DMS79 treated with DMSO at 0.1 percent for 48 hours (cell line): ENCODE measurements at regions not wholly inside any gene's neighbourhood (a gene's known extent, or its start where the extent isn't known, plus 50 kb on each side); places are given as distances from the start of the nearest gene placed in this dataset.

Source experiments
- DNase-seq: peaks from one replicate; lab custom pipeline; 2025; lab: John Stamatoyannopoulos, UW

DNA sequence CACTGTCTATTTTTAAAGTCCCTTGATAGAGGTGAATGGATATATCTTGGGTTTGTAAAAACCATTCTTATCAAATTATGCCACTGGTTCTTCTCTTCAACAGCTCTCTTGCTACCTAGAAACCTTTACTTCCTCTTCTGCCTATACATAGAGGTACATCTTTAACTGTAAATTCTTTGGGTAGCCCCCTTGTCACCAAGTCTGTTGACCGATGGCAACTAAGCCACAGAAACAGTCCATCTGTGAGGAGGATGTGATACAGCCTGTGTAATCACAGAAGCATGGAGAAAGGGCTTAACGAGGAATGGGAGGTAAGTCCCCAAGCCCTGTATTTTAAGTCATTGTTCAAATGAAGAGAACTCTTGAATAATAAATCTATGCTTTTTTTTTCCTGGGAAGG lies 246.5 kb upstream of the MDFIC2 start:
- no peak for DNase-seq

DNA sequence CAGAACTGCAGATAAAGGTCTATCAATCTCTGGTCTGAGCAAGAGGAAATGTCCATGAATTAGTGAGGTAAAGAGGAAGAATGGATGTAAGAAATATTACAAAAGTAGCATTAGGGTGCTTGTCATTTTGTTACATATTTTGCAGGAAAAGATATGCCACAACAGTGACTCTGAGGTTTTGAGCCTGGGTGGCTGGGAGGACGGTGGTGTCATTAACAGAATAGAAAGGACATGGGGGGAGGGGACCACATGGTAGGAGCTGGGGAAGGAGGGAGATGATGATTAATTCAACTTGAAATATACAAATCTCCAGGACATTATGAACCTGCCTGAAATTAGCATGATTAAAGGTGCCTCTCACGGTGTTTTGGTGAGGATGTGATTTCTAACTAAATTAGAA lies 245.5 kb upstream of the MDFIC2 start:
- DNase-seq: no peak

DNA sequence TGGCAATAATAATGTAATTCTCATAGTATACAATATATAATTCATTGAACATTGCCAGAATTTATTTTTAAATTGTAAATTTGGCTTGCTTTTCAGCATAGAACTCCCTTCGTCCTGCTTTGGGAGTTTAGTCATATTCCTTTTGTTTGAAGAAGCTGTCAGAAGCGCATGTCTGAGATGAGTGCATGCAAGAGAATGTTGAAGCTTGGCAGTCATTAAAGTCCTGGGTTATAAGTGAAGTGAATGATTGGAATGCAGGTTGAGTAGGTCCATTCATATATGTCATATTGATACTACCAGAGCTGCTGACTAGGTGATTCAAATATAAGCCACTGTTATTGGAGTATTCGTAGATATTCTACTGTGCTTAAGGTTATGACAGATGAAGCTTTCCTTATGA lies 243.6 kb upstream of the MDFIC2 start:
- no peak for DNase-seq

DNA sequence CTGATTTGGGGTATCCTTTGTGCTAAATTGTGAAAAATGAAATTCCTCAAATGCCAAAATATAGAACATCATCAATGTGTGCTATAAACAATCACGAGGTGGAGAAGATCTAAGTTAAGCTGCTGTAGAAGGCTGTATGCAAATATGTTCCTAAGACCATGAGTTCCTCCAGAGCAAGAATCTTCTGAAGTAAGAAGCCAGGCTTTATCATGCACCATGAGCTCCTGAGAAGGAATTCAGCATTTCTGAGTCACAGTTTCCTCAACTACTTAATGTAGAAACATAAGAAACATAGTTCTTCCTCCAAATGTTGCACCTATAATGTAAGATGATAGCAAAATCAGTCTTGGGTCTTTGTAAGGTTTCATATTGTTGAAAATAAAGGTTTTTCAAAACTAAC lies 241.7 kb upstream of the MDFIC2 start:
- no peak for DNase-seq

DNA sequence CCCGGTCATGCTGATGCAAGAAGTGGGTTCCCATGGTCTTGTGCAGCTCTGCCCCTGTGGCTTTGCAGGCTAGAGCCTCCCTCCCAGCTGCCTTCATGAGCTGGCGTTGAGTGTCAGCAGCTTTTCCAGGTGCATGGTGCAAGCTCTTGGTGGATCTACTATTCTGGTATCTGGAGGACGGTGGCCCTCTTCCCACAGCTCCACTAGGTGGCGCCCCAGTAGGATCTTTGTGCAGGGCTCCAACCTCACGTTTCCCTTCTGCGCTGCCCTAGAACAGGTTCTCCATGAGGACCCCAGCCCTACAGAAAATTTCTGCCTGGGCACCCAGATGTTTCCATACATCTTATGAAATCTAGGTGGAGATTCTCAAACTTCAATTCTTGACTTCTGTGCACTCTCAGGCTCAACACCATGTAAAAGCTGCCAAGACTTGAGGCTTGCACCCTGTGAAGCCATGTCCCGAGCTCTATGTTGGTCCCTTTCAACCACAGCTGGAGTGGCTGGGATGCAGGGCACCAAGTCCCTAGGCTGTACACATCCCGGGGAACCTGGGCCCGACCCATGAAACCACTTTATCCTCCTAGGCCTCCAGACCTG lies 238.4 kb upstream of the MDFIC2 start:
- DNase-seq: no peak

DNA sequence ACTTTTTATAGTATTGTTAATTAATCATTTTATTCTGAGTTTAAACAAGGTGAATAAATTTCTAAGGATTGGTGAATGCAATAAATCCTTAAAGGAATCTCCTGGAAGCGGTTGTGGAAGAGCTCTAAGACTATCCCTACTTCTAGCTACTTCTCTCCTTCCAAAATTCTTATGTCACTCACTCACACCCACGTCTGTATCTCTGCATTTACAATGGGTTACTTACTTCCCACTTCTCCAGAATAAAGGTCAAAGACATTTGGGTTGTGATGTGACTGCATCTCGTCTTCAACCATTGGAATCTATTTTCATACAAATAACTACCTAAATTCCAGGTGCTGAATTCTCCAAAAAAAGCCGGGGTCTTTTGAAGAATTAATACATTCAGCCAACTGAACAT lies 234.2 kb upstream of the MDFIC2 start:
- no peak for DNase-seq

DNA sequence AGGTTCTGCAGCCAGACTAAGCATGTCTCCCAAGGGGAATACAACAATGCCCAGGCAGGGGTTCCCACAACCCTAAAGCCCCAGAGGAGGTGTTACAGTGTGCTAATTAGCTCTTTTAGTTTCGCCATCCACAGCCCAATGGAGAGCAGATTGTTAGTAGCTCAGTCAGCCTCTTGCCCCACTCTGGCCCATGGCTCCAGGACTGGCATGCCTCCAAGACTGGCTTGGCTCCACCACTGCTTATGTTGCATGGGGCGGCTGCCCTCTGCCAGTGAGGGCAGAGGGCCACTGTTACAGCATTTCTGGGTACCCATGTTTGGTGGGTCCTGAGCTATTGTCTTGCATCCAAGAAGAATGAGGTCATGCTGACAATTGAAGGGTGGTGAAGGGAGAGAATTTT lies 231.1 kb upstream of the MDFIC2 start:
- no peak for DNase-seq

DNA sequence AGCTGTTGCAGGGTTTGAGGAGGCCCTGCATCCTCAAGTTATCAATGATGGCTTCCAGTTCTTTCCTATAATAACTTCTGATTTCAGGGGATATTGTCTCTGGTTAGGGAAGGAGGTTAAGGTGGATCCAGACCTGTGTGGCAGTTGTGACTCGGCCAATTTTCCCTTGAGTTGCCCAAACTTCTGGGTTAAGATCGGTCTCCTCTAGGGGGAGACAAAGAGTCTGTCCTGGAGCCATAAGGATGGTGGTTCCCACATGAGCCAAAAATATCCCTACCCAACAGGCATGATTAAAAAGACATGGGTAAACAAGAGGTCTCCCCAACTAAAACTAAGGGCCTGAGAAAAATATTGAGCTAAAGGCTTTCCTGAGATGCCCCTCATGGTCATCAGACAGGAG lies 227.5 kb upstream of the MDFIC2 start:
- no peak for DNase-seq

DNA sequence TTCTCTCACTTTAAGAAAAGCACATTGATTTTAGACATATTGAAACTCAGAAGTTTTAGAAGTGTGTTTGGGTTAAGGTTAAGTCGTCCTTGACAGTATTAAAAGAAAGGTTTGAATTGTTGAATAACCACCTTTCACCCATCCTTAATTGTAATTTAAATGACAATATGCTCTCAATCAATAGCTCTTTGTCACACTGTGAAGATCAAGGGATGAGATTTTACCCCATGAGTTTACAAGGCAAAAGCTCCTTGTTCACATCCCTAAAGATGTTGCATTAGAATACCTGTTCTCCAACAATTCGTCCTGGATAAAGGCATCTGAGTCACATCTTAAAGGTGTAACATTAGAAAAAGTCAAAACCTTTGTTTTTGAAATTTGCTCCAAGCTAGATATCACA lies 220.4 kb upstream of the MDFIC2 start:
- DNase-seq: no peak

DNA sequence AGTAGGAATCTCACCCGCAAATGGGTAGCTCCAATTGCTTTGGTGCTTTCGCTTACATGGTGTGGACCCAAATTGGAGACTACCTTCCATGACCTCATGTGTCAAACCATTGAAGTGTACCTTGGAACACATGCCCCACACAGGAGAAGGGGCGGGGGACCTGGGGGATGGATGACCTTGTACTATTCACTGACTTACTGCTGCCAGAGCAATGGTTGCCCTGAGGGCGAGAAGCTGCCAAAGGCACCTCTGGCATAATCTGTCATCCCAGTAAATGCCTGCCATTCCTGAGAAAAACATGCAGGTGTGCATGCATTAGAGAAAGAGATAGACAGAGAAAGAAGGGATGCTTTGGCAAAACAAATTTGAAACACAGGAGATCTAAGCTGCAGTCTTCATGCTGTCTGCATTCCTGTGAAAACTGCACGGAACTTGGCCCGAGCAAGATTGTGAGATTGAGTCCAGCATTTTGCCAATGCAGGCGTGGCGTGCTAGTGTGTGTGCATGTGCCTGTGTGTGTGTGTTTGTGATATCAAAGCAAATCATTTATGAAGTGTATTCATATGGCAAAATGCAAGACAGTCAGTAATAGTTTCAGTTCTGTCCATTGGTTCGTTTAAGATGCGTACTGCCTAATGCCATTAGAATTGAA lies 219.5 kb upstream of the MDFIC2 start:
- DNase-seq: no peak

DNA sequence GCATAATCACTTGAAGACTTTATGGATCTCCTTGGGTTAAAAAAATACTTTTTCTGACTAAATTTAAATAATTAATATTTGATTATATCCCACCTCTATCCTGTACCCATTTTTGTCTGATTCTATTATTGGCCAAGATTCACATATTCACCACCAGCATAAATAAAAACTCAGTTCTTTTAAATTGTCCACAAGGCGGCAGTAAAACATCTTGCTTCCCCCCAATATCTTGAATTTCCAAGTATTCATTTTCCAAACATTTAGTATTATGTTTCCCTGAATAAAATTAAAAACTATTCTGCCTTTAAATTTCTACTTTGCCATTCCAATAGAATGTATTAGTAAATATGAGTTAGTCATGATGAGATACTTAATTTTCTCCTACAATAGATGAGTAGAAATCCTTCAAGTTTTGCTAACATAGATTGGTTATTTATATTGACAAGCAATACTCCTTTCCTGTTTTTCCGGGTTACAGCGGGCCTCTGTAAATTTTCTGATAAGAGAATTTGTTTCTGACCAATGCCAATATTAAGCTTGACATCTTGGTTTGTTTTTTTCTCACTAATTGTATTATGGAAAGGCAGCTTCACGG lies 218.7 kb upstream of the MDFIC2 start:
- DNase-seq: peak; percentile 1

DNA sequence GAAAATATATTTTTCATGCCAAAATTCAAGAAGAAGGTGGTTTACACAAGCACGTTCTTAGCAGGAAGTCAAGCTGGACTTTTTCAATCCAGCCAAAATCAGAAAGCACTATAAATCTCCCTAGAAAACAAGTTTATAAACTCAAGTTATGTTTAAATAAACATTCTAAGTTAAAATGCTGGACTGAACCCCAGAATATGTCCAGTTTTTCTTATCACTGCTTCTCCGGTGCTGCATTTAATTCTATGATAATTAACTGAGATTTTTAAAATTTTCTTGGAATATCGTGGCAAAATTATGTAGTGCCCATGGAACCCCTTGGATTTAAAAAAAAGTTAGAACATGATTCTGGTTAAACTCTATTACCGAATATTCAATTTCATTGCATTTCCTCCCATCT lies 218.2 kb upstream of the MDFIC2 start:
- no peak for DNase-seq

DNA sequence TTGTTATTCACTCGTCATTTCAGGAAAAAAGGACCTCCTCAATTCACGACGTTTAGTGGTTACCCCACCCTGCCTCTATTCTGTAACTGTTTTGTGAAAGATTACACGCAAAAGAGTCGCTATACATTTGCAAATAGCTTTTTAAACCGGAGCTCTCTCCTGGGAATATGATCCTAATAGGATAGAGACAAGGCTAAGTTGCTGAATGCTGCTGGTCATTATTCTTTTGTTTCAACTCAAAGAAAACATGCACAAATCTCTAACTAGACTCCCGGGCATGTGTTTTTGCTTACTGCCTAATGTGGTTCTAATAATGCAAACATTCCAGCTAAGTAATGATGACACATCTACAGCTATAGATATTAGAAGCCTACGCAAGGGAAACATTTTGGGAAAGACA lies 214.6 kb upstream of the MDFIC2 start:
- no peak for DNase-seq

DNA sequence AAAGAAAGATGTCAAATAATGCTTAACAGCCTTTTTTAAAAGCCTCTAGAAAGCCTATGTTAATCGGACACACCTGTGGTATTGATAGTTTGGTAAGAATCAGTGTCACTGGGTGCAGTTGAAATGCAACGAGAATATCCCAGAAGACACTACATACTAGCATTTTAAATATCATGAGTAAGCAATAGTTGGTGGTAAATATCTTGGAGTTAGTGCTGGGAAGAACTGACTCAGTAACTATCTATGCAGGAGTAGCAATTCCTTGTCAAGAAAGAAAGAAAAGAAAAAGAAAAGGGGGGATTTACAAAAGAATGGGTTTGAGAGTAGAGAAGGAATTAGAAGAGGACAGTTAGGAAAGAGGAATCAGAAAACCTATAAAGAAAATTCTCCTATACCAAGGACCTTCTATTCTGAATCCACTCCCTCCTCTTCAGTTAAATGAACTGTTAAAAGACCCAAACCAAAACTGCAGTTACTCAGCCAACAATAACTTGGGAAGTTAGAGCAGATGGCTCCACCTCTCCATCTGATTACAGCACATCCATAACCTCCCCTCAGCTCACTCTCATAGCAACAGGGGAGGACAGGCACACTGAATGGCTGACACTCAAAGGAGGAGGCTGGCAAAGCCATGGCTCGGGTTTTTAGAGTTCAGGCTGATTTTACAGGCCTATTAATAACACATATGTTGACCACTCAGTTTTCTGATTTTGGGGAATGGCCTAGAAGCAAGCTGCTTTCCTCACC lies 207.6 kb upstream of the MDFIC2 start:
- no peak for DNase-seq

DNA sequence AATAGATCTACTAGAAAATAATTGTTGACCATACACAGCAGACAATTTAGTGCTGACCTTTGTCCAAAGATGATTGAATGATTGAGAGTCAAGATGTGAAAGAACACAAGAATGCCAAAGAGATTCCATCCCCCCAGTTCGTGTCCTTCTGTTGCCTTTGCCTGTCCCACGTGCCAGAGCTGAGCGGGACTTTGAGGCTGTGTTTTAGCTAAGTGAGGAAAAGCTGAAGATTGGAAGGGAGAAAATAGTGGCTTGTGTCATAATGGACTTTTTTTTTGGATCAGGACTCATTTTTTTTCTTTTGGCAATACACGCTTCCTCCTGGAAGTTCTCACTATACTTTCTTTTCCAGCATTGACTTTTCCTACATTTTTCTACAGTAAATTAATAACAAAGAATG lies 206.6 kb upstream of the MDFIC2 start:
- DNase-seq: no peak

DNA sequence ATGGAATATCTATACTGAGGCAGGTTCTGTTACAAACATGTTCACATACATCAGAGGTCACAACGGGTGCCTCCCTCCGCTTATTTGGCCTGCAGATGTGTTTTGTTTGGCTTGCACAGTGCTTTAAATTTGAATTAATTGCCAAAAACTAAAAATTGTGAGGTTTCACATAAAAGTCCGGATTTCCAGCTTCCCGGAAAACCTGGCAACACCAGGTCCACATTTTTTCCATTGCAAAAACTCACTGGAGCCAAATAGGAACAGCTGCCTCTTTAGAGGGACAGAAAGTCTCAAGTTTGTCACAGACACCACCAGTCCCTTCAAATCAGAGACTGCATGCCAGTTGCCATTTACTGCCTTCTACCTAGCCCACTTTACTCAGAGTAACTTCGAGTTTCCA lies 205.9 kb upstream of the MDFIC2 start:
- DNase-seq: no peak

DNA sequence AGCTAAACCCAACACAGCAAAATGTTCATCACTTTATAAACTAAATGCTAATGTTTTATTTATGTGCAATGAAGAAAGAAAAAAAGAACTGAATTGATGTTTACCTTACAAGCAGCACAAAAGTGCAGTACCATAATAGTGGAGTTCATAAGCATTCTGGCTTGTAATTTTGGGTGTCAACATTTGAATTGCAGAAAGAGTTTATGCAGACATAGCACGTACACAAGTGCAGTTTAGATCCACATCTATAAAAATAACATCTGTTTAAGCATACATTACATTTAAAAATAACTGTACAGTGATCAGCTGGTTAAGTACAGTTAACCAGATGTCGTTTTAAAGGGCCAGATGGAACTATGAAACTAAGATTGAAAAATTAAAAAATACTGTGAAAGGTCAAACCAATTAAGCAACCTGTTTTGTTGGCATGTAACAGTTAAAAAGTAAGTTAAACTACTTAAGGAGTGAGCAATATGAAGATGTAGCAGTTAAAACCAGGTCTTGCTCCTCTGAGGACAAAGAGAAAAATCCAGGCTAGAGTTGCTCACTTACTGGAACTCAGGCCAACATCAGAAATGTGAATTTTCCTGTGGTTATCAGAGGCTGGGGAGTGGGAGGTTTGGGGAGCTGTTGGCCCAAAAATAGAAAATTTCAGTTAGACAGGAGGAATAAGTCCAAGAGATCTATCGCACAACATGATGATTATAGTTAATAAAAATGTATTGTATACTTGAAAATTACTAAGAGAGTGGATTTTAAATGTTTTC lies 204.9 kb upstream of the MDFIC2 start:
- no peak for DNase-seq

DNA sequence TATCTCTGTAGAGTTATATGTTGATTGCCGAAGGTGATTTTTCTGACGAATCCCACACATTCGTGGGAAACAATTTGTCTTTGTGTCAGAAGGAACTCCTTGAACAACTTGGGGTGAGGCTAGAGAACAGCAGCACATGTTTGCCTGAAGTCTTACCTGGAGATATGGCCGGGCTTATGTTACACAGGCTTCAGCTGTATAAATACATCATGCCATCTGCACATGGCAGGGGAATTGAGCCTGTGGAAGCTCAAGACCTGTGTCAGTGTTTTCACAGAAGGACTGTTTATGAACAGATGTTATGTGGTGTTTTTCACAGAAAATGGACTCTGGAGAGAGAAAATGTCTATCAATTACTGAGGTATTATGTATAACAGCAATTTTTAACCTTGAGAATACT lies 203.6 kb upstream of the MDFIC2 start:
- no peak for DNase-seq

DNA sequence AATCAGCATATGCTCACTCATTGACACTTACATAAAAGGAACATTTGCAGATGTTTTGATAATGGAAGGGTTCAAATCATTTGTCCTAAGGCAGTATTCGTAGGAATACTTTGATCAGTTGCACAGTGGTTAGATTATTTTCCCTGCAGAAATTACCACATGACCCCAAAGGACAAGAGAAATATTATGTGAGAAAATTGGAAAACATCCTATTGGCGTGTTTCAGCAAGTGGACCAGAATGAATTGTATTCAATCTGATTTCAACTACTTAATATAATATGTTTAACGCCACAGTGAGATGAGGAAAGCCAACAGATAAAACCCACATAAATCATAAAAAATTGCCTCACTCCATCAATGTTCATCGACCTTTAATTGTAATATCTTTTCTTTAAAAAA lies 195.0 kb upstream of the MDFIC2 start:
- DNase-seq: no peak

DNA sequence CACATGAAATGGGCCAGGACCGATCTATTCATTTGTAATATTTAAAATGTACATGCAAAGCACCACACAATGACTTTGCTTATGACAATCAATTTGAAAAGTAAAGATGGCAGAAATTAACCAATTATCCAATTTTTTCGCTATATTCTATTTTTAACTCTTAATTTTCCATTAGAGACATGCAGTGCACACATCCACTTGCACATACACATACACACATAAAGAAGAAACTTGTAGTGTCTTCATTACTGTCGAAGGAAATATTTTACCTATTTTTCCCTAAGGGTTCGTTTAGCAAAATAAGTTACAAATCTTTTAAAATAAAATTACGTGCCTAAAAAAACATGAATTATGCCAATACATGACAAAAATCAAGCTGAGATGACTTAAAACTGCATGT lies 194.3 kb upstream of the MDFIC2 start:
- no peak for DNase-seq

DNA sequence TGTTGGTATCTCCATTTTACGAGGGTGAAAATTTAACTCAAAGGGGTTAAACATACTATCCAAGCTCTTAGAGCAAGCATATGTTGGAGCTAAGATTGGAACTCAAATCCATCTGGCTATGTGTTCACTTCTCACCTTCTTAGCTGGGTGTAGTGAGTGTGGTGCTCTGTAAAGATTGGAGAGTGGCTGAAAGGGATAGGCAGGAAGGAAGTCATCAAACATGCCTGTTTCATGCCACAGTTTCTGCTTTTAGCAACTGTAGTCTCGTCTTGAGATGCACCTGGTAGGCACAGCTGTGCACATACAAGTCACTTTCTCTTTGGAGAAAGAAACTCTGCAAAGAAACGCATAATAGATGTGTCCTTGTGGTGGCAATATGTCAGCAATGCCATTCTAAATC lies 189.1 kb upstream of the MDFIC2 start:
- no peak for DNase-seq

DNA sequence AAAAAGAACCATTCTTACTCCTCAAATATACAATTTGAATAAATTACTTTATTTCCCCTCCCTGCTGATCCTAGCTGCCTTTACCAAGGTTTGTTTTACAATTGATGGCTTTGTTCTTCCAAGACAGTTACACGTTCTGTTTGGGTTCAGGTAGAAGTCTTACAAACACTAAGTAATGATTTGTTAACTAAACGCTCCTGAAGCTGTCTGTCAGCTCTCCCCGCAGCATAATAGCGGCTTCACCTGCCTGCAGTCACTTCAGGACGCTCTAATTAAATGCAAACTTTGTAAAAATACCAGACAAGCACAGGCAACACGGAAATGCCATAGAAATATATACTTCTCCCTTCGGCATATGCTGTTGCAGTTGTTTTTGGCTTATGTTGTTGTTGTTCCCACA lies 176.4 kb upstream of the MDFIC2 start:
- DNase-seq: no peak

DNA sequence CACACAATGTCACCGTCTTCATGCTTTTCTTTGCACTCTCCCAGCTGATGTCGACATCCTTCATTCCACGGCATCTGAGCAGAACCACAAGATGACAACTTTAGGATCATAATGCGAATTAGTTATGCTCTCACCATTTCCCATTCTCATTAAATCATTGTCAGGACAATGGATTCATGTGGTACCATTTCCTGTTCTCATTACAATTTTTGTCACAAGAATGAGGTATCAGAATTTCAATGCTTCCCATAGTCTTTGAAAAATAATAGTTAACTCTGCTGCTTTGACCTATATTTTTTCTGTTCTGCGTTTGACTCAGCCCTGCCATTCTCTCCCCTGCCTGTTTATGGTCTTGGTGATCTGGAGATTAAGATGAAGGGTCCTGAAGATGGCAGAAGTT lies 175.7 kb upstream of the MDFIC2 start:
- no peak for DNase-seq
